ENCODE measurements at regions not wholly inside any gene's neighbourhood (a gene's known extent, or its start where the extent isn't known, plus 50 kb on each side); places are given as distances from the start of the nearest gene placed in this dataset.

GRCh38 chr18:54003195-54003594 is 221.3 kb downstream of the MBD2 start:
- H3K4me1 ChIP-seq = no peaks in the 10 kb centered on the region
- WGBS, 2 donors = 83 to 84% methylated on average over 2 of the region's 2 CpGs
- TF ChIP-seq POLR2A (IDR thresholded peaks at IDR 0.05) = no peak
- no peak for TF ChIP-seq POLR2AphosphoS5 (IDR thresholded peaks at IDR 0.05)
- intact Hi-C loops (cut with DNase I) = no loop called here
- no peaks in the 10 kb centered on the region for H3K27me3 ChIP-seq
- DNase-seq = no peak
- no peak overlapping the region for H3K27ac ChIP-seq
- no peaks in the 10 kb centered on the region for H3K9me3 ChIP-seq
- no peak overlapping the region for H3K4me3 ChIP-seq
- no peaks in the 10 kb centered on the region for H3K36me3 ChIP-seq

- no peak for TF ChIP-seq EP300 (IDR thresholded peaks at IDR 0.05)
- TF ChIP-seq POLR2AphosphoS5 (IDR thresholded peaks at IDR 0.05) = no peak
- no peak for TF ChIP-seq CTCF (IDR thresholded peaks at IDR 0.05)
- no peak for TF ChIP-seq POLR2A (IDR thresholded peaks at IDR 0.05)
- 19 to 80% methylated on average over 1 of the region's 1 CpG for WGBS, 2 donors
- H3K9me3 ChIP-seq = no peaks in the 10 kb centered on the region
- H3K4me3 ChIP-seq = no peak overlapping the region
- intact Hi-C loops (cut with DNase I) = no loop called here
- no peak overlapping the region for H3K27ac ChIP-seq
- H3K36me3 ChIP-seq = no peaks in the 10 kb centered on the region
- no peaks in the 10 kb centered on the region for H3K4me1 ChIP-seq
- no peak for DNase-seq
- no peaks in the 10 kb centered on the region for H3K27me3 ChIP-seq
Measured at GRCh38 chr18:53997064-53997463, 227.4 kb downstream of the MBD2 start.

- 69 to 94% methylated on average over 2 of the region's 2 CpGs for WGBS, 2 donors
- Histone ChIP-seq H3K36me3 (no peaks in the 10 kb centered on the region), H3K27me3 (no peaks in the 10 kb centered on the region), H3K4me1 (no peaks in the 10 kb centered on the region), H3K27ac (no peak overlapping the region), H3K9me3 (no peaks in the 10 kb centered on the region), H3K4me3 (no peak overlapping the region)
- intact Hi-C loops (cut with DNase I) = no loop called here
- DNase-seq = no peak
- TF ChIP-seq CTCF (IDR thresholded peaks at IDR 0.05) = no peak
- no peak for TF ChIP-seq POLR2A (IDR thresholded peaks at IDR 0.05)
- no peak for TF ChIP-seq POLR2AphosphoS5 (IDR thresholded peaks at IDR 0.05)
Measured at GRCh38 chr18:53994016-53994415, 230.5 kb downstream of the MBD2 start.

GRCh38 chr18:53991805-53992204 is 232.7 kb downstream of the MBD2 start:
- H3K27me3 ChIP-seq = no peaks in the 10 kb centered on the region
- no peaks in the 10 kb centered on the region for H3K36me3 ChIP-seq
- no peaks in the 10 kb centered on the region for H3K4me1 ChIP-seq
- intact Hi-C loops (cut with DNase I) = no loop called here
- no peaks in the 10 kb centered on the region for H3K9me3 ChIP-seq
- no peak overlapping the region for H3K27ac ChIP-seq
- no peak overlapping the region for H3K4me3 ChIP-seq
- TF ChIP-seq POLR2AphosphoS5 (IDR thresholded peaks at IDR 0.05) = no peak
- TF ChIP-seq EP300 (IDR thresholded peaks at IDR 0.05) = no peak
- no peak for DNase-seq
- WGBS, 2 donors = 84 to 85% methylated on average over 5 of the region's 5 CpGs

GRCh38 chr18:53991202-53991601 is 233.3 kb downstream of the MBD2 start:
- no peaks in the 10 kb centered on the region for H3K27me3 ChIP-seq
- no peaks in the 10 kb centered on the region for H3K9me3 ChIP-seq
- no peak for TF ChIP-seq POLR2AphosphoS5 (IDR thresholded peaks at IDR 0.05)
- no peak for TF ChIP-seq CTCF (IDR thresholded peaks at IDR 0.05)
- no peak for TF ChIP-seq POLR2A (IDR thresholded peaks at IDR 0.05)
- no peak for TF ChIP-seq EP300 (IDR thresholded peaks at IDR 0.05)
- H3K4me3 ChIP-seq = no peak overlapping the region
- no peaks in the 10 kb centered on the region for H3K4me1 ChIP-seq
- no peaks in the 10 kb centered on the region for H3K36me3 ChIP-seq
- DNase-seq = no peak
- H3K27ac ChIP-seq = no peak overlapping the region
- 79 to 85% methylated on average over 3 of the region's 3 CpGs for WGBS, 2 donors
- intact Hi-C loops (cut with DNase I) = no loop called here

- no peak for TF ChIP-seq POLR2AphosphoS5 (IDR thresholded peaks at IDR 0.05)
- TF ChIP-seq CTCF (IDR thresholded peaks at IDR 0.05) = no peak
- TF ChIP-seq EP300 (IDR thresholded peaks at IDR 0.05) = no peak
- no peak for TF ChIP-seq POLR2A (IDR thresholded peaks at IDR 0.05)
- intact Hi-C loops (cut with DNase I) = no loop called here
Measured at GRCh38 chr18:53990485-53990884, 234.0 kb downstream of the MBD2 start.

More at GRCh38 chr18:53990485-53990884, 234.0 kb downstream of the MBD2 start:
- no peak overlapping the region for H3K27ac ChIP-seq
- H3K27me3 ChIP-seq = no peaks in the 10 kb centered on the region
- no peaks in the 10 kb centered on the region for H3K36me3 ChIP-seq
- H3K4me3 ChIP-seq = no peak overlapping the region
- 90 to 91% methylated on average over 1 of the region's 1 CpG for WGBS, 2 donors
- H3K9me3 ChIP-seq = no peaks in the 10 kb centered on the region
- no peaks in the 10 kb centered on the region for H3K4me1 ChIP-seq
- DNase-seq = no peak
